ENCODE measurements at regions not wholly inside any gene's neighbourhood (a gene's known extent, or its start where the extent isn't known, plus 50 kb on each side); places are given as distances from the start of the nearest gene placed in this dataset.

DNA sequence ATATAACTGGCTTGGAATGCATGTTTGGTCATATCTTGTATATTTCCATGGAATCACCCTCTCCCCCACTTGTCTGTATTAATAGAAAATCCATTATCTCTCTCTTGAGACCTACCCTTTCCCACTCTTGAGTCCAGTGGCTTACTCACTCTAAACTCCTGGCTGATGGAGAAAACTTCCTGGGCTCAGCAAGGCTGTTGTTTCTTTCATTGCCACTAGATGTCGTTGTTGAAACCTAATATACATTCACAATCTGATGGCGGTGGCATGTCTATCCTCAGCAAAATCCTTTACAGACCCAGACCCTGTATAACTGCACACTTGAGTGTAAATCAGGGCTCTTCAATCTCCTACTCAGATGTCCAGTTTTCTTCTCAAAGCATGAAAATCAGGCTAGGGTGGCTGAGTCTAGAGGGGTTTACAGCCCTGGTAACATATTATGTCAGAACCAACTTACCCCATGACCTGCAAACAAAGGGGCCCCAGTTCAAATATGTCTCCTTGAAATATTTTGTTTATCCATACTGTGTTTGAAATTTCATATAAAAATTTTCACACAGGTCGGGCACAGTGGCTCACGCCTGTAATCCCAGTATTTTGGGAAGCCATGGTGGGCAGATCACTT, 70.0 kb upstream of the FAM241A start:
- H3K4me1 ChIP-seq (ENCODE audit: control insufficient read depth, insufficient read depth, low read length) = peaks cover 4% of the 10 kb centered on the region
- H3K9ac ChIP-seq (ENCODE audit: control insufficient read depth, insufficient read depth, low read length) = no peak overlapping the region
- H3K27ac ChIP-seq (ENCODE audit: control insufficient read depth, insufficient read depth) = no peak overlapping the region
- ChIA-PET CTCF (interaction anchor here (1.0 to 1.3 kb wide), 3 partner anchors 24 to 197 kb away, joined by 3 read pairs; no protein-coding TSS in a partner anchor), POLR2A (no interaction called here), SMC1A (ENCODE audit: uncharacterized antibody, unreplicated experiment) (no interaction called here), RAD21 (ENCODE audit: unreplicated experiment) (no interaction called here)
- FAIRE-seq (peak; percentile 56), ATAC-seq (peak; percentile 93), DNase-seq (ENCODE audit: low read depth, low spot score) (no peak)
- no peak overlapping the region for H2AFZ ChIP-seq (ENCODE audit: control insufficient read depth, low read depth, low read length)
- H3K4me3 ChIP-seq = no peak overlapping the region
- TF ChIP-seq, protein P1, sequence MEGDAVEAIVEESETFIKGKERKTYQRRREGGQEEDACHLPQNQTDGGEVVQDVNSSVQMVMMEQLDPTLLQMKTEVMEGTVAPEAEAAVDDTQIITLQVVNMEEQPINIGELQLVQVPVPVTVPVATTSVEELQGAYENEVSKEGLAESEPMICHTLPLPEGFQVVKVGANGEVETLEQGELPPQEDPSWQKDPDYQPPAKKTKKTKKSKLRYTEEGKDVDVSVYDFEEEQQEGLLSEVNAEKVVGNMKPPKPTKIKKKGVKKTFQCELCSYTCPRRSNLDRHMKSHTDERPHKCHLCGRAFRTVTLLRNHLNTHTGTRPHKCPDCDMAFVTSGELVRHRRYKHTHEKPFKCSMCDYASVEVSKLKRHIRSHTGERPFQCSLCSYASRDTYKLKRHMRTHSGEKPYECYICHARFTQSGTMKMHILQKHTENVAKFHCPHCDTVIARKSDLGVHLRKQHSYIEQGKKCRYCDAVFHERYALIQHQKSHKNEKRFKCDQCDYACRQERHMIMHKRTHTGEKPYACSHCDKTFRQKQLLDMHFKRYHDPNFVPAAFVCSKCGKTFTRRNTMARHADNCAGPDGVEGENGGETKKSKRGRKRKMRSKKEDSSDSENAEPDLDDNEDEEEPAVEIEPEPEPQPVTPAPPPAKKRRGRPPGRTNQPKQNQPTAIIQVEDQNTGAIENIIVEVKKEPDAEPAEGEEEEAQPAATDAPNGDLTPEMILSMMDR (IDR thresholded peaks at IDR 0.05 in 2 of 3, conservative IDR thresholded peaks at IDR 0.05 in 1 of 3; ENCODE audit: control insufficient read depth in 2 of 3, extremely low read depth in 1 of 3, insufficient read depth in 1 of 3, low read depth in 3 of 3, low read length in 3 of 3) = peak; percentile 65 to 90 (median 81)
- no peak for TF ChIP-seq NBN (IDR thresholded peaks at IDR 0.05)
- TF ChIP-seq, protein P2, sequence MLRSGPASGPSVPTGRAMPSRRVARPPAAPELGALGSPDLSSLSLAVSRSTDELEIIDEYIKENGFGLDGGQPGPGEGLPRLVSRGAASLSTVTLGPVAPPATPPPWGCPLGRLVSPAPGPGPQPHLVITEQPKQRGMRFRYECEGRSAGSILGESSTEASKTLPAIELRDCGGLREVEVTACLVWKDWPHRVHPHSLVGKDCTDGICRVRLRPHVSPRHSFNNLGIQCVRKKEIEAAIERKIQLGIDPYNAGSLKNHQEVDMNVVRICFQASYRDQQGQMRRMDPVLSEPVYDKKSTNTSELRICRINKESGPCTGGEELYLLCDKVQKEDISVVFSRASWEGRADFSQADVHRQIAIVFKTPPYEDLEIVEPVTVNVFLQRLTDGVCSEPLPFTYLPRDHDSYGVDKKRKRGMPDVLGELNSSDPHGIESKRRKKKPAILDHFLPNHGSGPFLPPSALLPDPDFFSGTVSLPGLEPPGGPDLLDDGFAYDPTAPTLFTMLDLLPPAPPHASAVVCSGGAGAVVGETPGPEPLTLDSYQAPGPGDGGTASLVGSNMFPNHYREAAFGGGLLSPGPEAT (IDR thresholded peaks at IDR 0.05; ENCODE audit: low read depth) = no peak
- TF ChIP-seq ZNF622 (IDR thresholded peaks at IDR 0.05) = no peak
- TF ChIP-seq, protein P3, sequence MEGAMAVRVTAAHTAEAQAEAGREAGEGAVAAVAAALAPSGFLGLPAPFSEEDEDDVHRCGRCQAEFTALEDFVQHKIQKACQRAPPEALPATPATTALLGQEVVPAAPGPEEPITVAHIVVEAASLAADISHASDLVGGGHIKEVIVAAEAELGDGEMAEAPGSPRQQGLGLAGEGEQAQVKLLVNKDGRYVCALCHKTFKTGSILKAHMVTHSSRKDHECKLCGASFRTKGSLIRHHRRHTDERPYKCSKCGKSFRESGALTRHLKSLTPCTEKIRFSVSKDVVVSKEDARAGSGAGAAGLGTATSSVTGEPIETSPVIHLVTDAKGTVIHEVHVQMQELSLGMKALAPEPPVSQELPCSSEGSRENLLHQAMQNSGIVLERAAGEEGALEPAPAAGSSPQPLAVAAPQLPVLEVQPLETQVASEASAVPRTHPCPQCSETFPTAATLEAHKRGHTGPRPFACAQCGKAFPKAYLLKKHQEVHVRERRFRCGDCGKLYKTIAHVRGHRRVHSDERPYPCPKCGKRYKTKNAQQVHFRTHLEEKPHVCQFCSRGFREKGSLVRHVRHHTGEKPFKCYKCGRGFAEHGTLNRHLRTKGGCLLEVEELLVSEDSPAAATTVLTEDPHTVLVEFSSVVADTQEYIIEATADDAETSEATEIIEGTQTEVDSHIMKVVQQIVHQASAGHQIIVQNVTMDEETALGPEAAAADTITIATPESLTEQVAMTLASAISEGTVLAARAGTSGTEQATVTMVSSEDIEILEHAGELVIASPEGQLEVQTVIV (IDR thresholded peaks at IDR 0.05; ENCODE audit: borderline replicate concordance, partially characterized antibody) = no peak
- TF ChIP-seq RAD21 (IDR thresholded peaks at IDR 0.05; ENCODE audit: insufficient read depth, low read depth, low read length) = peak; percentile 58
- no peak for TF ChIP-seq FOS (IDR thresholded peaks at IDR 0.05; ENCODE audit: borderline replicate concordance, extremely low read depth, insufficient read length)
- TF ChIP-seq SMC3 (IDR thresholded peaks at IDR 0.05; ENCODE audit: borderline replicate concordance, low read length) = peak; percentile 36; the same call in 1 of the 2 replicates
- TF ChIP-seq ATF7 (IDR thresholded peaks at IDR 0.05; ENCODE audit: low read depth) = no peak
- H4K20me1 ChIP-seq (ENCODE audit: control insufficient read depth, insufficient read depth) = no peaks in the 10 kb centered on the region
- intact Hi-C loops (cut with micrococcal nuclease; ENCODE audit: unreplicated experiment) = no loop called here
- H3K36me3 ChIP-seq (ENCODE audit: control insufficient read depth in 2 of 2, insufficient read depth in 2 of 2, low read length in 1 of 2) = no peaks in the 10 kb centered on the region
- in situ Hi-C loops (cut with MboI) = no loop called here
- no peak overlapping the region for H3K4me2 ChIP-seq (ENCODE audit: control insufficient read depth, insufficient read depth)
- no peaks in the 10 kb centered on the region; the same call in 2 of the 3 replicates for H3K9me3 ChIP-seq (replicated peaks; ENCODE audit: control insufficient read depth, insufficient read depth, low read length)
- WGBS (ENCODE audit: insufficient coverage, insufficient replicate concordance, low lambda C conversion rate, missing lambda C conversion rate) = 30% methylated on average over 4 of the region's 4 CpGs
- BruUV-seq (replicated peaks) = no TSS peak
- no peaks in the 10 kb centered on the region for H3K27me3 ChIP-seq (replicated peaks in 1 of 2; ENCODE audit: control insufficient read depth in 2 of 2, insufficient read depth in 2 of 2, low read length in 1 of 2)
- no peaks in the 10 kb centered on the region for H3K79me2 ChIP-seq (ENCODE audit: control insufficient read depth, insufficient read depth, low read length)
